GM21576 (cell line): ENCODE measurements at regions not wholly inside any gene's neighbourhood (a gene's known extent, or its start where the extent isn't known, plus 50 kb on each side); places are given as distances from the start of the nearest gene placed in this dataset.

Experiments used
- ATAC-seq: cut with Tn5 transposase; IDR thresholded peaks from one replicate; pipeline ENCODE4 v1.9.1; 2021; ENCODE audit warnings: mild to moderate bottlenecking, moderate library complexity; ENCODE audit not compliant: unreplicated experiment

DNA sequence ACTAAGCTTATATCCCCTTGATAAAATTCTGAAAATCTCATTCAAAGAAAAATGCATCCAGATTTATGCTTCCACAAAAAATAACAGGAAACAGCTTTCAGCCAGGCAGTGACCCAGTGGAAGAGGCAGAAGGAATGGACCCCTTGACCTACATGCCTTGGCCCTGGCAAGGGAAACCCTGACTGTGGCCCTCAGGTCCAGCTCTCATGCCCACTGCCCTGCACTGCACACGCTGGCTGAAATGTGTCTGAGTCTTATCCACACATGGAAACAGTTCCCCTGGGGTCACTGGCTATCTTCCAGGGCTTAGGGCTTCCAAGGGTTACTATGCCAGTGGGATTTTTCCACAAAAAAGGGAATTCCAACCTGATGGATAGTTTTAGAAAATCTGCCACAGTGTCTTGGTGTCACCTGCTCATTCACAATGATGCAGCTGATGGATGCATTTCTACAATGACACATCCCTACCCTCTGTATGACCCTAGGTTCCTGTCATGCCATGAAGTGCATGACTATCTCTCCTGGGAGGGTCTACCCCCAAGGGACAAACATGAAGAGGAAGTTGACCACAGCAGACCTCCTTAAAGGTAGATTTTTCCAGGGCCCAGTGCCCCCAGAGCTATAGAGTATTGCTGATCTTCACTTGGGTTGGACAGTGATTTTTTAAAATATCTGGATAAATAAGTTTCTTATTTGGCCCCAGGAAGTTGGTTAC, 121.9 kb upstream of the CD93 start:
- no peak for ATAC-seq

DNA sequence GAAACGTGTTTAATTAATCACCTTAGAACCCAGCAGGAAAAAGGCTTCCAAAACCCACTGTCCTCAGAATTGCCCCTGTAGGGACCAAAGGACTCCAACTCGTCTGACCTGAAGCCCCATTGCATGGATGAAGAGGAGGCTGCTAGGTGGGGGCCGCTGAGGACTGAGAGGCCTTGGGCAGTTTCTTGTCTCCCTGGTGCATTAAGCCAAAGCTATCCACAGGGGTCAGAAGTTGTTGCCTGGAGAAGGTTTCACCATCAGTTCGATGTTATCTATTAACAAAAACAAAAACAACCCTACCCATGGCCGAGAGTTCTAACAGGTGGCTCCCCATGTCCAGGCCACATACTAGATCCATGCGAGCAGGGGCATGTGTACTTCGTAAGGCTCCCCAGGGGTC, 120.9 kb upstream of the CD93 start:
- ATAC-seq: no peak

DNA sequence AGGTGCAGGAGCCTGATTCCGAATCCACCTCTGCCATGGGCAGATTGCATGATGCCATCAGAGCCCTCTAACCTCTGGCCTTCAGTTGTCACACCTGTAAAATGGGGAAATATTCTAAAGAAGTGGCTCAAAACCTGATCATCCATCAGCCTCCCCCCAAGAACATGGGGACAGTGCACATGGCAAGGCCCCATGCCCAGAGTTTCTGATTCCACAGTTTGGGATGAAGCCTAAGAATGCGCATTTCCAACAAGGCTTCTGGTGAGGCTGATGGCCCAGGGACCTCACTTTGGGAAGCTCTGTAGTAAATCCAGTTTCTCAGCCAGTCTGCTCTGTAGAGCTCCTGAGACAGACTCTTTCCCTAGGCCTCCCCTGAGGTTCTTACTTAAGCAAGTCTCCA, 119.9 kb upstream of the CD93 start:
- ATAC-seq: no peak

DNA sequence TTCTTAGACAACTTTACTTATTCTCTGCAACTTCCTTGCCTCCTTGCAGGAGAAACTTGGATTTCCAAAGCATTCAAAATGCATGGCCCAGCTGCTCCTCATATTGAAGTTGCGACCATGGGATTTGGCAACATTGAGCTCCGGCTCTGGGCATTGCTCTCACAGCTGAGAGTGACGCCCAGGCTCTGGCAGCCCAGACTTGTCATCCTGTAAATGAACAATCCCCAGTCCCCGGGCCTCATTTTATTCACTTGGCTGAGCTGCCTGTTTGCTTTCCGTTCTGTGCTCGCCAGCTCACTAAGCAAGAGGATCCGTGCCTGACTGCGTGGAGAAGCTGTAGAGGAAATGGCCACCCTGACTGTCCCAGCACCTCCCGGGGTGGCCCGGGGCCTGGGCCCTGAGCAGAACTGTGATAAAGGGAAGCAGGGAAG, 119.5 kb upstream of the CD93 start:
- no peak for ATAC-seq

DNA sequence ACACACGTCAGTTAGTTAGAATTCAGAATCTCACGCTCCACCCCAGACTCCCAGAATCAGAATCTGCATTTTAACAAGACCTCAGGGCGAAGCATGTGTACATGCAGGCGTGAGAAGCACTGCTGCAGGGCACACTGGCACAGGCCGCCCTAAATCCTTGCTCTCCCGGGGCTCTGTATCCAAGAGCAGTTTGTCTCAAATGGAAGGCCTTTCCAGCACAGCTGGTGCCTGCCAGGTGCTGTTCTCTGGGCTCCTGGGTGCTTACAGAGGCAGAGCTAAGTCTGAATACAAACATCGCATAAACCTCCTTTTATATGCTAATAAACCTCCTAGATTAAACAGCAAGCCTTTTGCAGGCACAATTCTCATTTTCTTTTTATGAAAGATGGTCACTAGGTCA, 119.1 kb upstream of the CD93 start:
- no peak for ATAC-seq

DNA sequence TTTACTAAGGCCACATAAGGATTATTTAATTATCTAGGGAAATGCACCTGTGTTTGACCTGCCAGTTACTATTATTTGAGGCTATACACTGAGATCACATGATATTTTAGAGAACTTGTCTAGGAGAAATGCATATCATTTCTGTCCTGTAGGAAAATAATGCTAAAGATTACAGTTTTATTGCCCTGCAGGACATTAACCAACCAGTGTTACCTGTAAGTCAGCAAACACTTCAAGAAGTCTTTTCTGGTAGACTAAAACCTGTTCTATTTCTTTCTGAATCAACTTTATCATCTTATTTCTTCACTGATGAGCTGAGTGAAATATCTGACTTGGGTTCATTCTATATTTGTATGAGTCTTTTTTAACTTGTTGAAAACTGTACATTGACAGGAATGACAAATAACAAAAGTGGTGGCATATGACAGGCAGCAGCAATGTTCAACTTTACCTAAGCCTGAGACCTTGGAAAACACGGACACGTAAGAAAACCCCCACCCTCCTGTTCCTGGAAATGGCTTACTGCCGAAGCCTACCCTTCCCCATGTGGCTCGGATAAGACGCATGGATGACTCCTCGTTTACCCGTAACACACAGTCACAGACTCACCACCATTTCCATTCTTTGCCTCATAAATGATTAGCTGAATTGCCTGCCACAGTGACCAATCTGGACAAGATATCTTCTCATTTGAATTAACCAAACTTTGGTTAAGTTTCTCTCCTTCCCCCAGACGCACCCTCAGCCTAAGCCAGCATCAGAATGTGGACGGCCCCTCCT, 118.0 kb upstream of the CD93 start:
- ATAC-seq: no peak

DNA sequence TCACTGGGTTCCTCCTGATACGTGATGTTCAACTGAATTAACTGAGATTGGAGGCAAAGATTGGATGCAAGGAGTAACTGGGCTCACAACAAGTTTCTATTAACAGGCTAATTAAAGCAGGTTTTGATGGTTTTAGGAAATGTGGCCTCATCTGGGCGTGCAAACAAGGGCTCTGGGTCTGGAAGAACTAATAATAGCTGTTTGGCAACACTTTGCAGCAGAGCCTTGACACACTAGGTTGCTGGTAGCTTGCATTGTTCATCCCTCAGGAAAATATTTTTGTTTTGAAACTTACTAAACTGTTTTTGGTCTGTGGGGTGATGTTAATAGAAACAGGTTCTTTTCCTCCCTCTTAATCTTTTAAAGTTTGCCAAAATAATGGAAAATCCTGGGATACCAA, 117.2 kb upstream of the CD93 start:
- no peak for ATAC-seq

DNA sequence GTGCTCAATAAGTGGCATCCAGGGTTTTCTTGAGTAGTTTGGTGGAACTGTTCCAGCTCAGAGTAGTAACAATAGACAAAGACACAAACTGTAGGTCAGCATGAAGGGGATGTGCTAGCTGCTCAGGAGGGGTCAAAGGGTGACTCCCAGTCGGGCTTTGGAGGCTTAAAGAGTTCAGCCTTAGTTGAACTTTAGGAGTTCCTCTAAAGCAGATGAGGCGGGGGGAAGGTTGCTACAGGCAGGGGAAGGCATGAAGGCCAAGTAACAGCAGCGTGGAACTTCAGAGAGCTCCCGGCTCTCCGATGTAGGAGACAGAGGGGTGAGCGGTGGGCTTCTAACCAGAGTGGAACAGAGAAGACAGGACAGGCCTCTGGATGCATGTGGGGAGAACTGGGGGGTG, 115.5 kb upstream of the CD93 start:
- no peak for ATAC-seq

DNA sequence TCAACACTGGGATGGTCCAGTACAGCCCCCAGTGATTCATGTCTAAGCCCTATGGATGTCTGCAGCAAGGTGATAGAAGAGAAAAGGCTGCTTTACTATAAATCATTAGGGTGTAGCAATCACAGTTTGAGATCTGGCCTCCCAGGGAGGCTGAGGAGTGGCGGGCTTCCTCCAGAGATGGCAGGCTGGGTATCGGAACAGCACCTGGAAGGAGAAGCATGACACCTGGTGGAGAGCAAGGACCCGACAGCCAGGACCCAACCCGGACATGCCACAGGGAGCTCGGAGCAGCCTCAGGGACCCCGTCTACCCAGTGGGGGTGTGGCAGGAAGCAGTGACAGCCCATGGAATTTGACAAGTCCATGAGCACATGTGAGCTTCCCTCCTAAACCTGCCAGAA, 114.8 kb upstream of the CD93 start:
- ATAC-seq: no peak

DNA sequence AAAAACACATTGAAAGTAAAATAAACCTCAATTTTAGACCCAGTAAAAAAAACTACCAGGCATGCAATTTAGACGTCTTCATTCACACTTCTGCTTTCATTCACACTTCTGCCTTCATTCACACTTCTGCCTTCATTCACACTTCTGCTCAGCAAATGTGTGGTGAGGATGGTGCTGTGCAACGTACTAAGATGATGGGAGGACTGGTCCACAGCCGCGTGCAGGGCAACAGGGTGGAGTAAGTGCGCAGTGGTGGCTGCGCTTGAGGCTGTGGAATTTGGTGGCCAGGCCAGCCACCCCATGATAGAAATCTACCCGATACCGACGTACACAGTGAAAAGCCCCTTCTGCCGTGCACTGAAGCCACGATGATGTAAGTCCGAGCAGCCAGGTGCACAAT, 114.3 kb upstream of the CD93 start:
- no peak for ATAC-seq

DNA sequence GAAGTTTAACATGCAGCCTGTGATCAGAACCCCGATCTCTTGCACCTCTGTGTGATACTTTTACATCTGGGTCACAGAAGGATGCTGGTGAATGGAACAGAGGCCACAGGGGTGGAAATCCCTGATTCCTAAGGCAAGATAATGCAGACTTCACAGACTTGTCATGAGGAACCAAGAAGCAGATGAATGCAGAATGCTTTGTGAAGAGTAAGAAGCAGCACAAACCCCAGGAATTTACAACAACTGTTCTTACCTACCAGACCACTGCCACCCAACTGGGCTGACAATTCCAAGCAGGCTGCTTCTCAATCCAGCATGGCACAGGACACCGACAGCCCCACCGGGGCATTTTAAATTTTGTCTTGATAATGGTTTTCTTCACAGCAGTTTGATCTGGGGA, 113.2 kb upstream of the CD93 start:
- ATAC-seq: no peak

DNA sequence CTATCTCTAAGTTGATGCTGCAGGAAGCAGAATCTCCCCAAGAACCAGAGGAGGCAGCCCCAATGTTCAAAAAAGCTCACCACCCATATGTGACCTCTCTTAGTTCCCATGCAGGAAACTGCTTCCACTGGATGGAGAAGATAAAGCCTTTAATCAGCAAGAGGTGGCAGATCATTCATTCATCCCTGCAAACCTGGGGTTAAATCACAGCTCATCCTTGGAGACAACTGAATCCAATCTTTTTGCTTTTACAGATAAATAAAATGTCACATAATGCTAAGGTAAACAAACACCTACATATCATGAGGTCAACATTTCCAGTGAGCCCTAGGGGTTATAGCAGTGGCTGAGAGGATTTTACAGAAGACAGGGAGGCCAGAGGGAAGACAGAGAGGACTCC, 112.7 kb upstream of the CD93 start:
- no peak for ATAC-seq

DNA sequence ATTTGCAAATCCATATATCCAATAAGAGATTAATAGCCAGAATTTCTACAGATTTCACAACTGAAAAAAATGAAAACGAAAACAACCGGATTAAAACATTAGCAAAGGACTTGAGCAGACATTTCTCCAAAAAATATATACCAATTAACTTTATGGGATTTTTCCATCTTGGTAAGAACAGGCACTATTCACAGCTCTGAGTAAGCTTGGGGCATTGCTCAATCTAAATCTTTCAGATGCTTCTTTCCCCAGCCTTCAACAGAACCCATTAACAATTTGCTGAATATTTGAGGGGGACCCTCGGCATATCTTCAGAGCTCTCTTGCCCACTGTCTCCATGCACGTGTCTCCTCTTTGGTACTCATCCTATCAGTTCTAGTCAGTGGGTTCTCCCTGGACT, 111.7 kb upstream of the CD93 start:
- ATAC-seq: no peak

DNA sequence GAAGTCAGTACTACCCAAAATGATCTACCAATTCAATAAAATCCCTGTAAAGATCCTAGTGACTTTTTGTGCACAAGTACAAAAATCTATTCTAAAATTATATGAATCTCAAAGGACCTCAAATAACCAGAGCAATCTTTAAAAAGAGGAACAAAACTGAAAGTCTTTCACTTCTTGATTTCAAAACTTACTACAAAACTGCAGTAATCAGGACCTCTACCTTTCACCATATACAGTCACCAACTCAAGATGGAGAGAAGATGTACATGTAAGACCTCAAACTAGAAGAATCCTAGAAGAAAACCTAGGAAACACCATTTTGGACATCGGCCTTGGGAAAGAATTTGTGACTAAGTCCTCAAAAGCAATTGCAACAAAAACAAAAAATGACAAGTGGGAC, 109.5 kb upstream of the CD93 start:
- no peak for ATAC-seq

DNA sequence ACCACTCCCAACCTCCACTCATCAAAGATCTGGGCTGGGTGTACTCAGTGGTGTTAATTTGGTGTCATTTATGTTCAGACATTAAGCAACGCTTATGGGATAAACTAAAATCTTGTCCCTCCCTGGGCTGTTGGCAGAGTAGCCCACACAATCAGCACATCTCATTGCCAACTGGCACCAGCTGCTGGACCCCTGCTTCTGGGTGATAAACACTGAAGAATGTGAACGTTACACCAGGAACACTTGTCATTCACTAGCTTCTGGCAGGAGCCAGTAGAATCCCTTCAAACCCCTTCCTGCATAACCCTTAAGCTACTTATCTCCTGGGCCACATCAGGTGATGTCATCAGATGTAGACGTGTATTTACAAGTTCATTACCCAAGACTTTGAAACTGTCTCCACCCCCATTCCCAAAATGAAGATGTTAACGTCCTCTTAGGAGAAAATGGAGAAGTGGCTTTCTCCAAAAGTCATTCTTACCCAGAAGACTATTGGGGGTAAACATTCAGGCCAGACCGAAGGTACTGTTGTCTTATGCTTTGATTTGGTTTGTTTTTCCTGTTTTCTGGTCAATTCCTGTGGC, 107.8 kb upstream of the CD93 start:
- no peak for ATAC-seq

DNA sequence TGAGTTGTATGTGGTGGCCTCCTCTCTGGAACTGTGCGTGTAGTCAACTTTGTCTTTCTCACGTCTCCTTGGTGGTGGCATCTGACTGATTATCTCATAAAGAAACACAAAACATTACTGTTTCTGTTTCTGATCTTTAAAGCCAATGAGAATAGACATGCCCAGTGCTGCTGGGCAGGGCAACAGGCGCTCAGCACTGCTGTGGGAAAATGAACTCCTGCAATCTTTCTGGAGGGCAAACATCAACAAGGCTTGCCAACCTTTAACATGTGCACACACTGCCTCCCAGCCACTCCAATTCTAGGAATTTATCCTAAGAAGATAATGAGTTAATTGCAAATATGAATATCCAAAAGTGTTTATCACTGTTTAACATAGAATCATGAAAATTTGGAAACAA, 106.3 kb upstream of the CD93 start:
- no peak for ATAC-seq

DNA sequence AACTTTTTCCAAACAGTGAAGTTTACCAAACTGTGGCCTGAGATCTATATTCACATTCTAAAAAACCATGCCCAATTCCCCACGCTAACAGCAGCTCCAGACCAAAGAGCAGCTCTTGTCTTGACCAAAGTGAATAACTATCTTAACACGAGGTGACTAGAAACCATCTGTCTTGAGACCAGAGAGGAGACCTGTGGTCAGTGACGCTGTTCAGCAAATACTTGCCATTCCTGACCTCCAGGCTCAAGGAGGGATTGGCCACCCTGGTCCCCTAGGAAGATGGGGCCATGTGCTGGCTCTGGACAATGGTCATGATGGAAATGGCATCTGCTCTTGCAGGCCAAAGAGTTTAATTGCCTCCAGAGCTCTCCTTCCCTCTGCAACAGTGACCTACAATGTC, 104.4 kb upstream of the CD93 start:
- no peak for ATAC-seq

DNA sequence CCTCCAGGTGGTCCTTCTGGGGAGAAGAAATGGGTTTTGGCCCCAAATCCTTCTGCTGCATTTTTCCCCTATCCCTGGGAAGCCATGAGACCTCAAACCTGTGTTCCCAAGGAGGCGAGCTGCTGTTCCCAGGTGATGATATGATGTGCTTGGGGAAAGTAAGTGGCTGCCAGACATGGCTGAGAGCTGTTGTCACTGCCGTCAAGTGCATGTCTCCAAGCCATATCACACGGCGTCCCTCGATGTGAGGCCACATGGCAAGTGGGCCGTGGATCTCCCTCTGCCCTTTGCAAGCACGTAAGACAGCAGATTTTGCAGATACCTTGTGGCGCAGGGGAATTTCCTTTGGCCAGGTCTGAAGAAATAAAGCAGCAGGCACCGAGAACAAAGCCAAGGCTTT, 103.7 kb upstream of the CD93 start:
- ATAC-seq: no peak

DNA sequence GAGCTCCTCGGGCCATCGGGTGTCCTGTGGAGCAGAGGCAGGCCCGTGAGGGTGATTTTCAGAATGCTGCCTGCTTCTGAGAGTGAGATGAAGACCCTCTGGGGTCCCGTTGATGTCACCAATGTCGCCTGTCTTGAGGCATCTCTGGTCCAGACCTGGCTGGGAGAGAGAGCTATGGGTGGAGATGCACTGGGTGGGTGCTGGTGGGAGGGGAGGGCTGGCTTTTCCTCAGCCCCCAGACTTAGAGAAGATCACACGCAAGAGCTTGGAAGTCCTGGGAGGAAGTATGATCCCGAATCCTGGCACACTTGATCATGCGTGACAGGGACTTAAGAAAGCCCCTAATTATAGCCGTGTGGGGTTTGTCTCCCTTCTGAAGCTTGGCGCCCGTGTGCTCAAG, 103.2 kb upstream of the CD93 start:
- ATAC-seq: no peak

DNA sequence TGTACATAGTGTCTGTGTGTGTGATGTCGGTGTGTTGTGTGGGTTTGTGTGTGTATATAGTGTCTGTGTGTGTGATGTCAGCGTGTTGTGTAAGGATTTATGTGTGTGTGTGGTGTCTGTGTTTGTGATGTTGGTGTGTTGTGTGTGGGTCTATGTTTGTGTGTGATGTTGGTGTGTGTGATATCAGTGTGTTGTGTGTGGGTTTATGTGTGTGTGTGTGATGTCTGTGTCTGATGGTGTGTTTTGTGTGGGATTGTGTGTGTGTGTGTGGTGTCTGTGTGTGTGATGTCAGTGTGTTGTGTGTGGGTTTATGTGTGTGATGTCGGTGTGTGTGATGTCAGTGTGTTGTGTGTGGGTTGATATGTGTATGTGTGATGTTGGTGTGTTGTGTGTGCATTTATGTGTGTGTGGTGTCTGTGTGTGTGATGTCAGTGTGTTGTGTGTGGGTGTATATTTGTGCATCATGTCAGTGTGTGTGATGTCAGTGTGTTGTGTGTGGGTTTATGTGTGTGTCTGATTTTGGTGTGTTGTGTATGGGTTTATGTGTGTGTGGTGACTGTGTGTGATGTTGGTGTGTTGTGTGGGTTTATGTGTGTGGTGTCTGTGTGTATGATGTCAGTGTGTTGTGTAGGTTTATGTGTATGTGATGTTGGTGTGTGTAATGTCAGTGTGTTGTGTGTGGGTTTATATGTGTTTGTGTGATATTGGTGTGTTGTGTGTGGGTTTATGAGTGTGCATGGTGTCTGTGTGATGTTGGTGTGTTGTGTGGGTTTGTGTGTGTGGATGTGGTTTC, 102.4 kb upstream of the CD93 start:
- ATAC-seq: no peak

DNA sequence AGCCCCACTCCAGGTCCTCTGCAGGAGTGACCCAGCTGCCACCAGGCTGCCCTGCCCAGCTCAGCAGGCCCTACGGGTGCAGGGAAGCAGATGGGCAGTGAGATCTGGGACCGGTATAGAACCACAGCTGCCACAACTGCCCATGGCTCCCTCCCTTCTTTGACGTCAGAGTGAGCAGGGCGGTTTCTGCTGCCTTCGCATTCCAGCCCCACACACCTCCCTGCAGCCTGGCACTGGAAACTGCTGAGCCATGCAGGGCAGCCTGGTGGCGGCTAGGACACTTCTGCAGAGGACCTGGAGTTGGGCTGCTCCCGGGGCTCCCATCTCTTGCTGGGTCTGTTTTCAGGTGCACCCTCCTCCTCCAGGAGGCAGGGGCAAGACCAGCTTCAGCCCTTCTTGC, 101.6 kb upstream of the CD93 start:
- no peak for ATAC-seq

DNA sequence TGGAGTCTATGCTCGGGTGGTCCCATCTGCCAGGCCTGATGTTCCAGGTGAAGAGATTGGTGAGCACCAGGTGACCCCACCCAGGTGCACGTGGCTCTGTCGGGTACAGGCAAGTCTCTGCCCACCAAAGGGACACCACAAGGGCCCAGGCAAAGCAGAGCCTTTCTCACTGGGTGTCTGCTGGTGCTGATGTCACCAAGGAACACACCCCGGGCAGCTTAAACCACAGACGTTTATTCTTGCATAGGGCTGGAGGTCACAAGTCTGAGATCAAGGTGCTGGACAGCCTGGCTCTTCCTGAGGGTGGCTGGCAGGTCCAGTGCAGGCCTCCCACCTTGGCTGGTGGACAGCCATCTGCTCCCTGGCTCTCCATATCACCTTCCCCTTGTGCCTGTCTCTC, 100.7 kb upstream of the CD93 start:
- ATAC-seq: no peak
